ENCODE measurements at regions not wholly inside any gene's neighbourhood (a gene's known extent, or its start where the extent isn't known, plus 50 kb on each side); places are given as distances from the start of the nearest gene placed in this dataset.
"Not testable (repeated sequence)": the region's sequence is repeated elsewhere in the genome, so short reads cannot be mapped to it uniquely, and the experiment has no call there.

DNA sequence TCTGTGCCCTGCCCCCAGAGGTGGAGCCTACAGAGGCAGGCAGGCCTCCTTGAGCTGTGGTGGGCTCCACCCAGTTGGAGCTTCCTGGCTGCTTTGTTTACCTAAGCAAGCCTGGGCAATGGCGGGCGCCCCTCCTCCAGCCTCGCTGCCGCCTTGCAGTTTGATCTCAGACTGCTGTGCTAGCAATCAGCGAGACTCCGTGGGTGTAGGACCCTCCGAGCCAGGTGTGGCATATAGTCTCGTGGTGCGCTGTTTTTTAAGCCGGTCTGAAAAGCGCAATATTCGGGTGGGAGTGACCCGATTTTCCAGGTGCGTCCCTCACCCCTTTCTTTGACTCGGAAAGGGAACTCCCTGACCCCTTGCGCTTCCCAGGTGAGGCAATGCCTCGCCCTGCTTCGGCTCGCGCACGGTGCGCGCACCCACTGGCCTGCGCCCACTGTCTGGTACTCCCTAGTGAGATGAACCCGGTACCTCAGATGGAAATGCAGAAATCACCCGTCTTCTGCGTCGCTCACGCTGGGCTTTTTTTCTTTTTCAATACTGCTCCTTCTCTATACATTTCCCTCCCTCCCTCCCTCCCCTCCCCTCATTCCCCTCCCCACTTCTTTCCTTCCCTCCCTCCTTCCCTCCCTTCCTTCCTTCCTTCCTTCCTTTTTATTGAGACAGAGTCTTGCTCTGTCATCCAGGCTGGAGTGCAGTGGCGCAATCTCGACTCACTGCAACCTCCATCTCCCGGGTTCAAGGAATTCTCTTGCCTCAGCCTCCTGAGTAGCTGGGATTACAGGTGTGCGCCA, 197.1 kb upstream of the TBL1XR1 start:
- DNase-seq (ENCODE audit: low read depth, low spot score): not testable (repeated sequence)

DNA sequence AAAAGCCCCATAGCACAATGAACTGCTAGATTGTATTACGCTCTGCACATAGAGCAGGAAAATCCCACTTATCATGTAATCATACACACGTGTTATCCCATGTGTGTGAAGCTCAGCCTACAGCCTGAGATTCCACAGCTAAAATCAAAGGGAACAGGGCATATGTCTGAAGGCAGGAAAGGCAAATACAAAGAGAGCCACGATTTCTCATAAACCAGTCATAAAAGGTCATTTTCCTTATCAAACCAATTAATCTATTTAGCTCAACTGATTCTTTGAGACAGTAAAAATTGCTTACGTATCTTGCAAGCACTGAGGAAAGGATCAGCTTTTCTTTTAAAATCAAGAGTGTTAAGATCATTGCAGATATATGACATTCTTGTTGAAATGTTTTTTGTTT, 199.5 kb upstream of the TBL1XR1 start:
- DNase-seq (ENCODE audit: low read depth, low spot score): no peak

DNA sequence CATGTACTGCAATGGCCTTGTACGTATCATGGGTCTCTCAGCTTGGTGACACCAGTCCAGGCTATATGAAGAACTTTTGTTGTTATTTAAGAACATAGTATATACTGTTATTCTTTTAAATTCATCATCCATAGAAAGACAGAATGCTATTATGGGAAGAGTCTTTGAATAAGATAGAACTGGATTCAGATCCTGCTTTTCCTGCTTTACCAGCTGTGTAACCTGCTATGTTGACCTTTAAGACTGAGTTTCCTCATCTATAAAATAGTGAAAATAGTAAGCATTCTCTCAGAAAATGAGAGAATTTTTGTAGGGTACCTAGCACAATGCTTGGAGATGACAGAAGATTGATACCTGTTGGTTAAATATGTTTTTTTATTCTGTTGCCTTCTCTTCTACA, 204.1 kb upstream of the TBL1XR1 start:
- no peak for DNase-seq (ENCODE audit: low read depth, low spot score)

DNA sequence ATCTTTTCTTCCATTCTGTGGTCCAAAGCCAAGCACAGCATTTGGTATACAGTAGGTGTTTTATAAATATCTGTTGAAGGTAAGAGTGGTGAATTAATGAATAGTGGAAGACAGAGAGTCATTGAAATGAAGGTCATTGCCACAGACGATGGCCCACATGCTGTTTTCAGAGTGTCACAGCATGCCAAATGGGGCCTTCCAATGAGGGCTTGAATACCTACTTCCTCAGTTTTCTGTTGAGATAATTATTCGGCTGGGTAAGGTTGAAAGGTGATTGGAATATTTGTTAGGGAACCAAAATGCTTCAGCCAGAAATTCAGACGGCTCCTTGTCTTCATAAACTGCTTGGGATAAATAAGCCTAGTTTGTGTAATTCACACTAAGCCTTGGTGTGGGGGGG, 205.3 kb upstream of the TBL1XR1 start:
- no peak for DNase-seq (ENCODE audit: low read depth, low spot score)

DNA sequence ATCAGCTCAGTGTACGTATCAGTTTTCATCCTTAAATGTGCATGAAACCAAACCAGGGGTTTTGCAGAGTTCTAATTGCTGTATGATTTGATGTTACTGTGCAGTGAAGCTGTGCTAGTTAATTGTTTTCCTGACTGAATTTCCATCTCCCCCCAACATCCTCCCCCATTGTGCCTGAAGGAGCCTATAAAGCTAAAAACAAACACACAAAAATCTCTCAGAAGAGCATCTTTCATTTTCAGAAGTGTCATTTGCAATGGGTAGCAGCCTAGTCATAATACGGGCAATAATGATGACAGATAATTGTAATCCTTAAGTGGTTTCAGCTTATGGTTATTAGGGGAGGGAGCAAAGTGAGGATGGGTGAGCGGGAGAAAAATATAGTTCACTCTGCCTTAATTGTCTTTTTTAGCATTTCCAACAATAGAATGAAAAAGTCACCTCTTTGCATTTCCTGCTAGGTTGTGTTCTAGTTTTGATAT, 207.9 kb upstream of the TBL1XR1 start:
- DNase-seq (ENCODE audit: low read depth, low spot score): no peak

DNA sequence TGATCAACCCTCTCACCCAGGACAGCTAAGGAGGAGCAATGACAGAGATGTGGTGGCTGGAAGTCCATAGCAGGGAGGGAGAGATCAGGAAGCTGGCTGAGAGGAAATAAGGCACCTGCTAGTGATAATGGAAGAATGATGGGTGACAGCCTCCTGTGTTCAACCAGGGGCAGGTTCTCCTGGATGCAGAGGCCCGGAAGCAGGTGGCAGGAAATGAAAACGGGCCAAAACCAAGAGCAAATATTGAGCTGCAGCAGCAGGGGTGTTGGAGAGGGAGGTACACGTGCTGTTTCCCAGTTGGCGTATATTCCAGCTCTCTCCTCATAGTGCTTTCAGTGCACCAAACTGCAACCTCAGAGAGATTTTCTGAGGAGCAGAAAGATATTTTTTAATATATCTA, 213.4 kb upstream of the TBL1XR1 start:
- no peak for DNase-seq (ENCODE audit: low read depth, low spot score)

DNA sequence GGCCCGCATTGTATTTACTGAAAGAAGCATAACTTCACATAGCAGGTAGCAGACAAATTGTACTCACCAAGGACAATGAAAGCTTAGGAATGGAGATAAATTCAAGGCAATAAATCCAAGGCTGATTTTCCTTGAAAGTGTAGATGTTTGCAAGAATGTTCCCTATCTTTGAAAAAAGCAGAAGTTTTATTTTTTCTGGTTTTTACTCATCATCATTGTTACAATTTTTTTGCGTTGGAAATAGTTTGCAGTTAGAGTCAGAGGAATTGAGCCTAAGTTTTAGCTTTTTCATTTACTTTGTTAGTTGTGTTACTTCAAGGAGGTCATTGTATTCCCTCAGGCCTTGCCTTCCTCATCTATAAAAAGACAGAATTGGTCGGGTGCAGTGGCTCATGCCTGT, 213.9 kb upstream of the TBL1XR1 start:
- no peak for DNase-seq (ENCODE audit: low read depth, low spot score)

DNA sequence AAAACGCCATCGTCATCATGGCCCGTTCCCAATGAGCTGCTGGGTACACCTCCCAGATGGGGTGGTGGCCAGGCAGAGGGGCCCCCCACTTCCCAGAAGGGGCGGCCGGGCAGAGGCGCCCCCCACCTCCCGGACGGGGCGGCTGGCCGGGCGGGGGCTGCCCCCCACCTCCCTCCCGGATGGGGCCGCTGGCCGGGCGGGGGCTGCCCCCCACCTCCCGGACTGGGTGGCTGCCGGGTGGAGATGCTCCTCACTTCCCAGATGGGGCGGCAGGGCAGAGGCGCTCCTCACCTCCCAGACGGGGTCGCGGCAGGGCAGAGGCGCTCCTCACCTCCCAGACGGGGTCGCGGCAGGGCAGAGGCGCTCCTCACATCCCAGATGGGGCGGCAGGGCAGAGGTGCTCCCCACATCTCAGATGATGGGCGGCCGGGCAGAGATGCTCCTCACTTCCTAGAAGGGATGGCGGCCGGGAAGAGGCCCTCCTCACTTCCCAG, 215.4 kb upstream of the TBL1XR1 start:
- not testable (repeated sequence) for DNase-seq (ENCODE audit: low read depth, low spot score)

DNA sequence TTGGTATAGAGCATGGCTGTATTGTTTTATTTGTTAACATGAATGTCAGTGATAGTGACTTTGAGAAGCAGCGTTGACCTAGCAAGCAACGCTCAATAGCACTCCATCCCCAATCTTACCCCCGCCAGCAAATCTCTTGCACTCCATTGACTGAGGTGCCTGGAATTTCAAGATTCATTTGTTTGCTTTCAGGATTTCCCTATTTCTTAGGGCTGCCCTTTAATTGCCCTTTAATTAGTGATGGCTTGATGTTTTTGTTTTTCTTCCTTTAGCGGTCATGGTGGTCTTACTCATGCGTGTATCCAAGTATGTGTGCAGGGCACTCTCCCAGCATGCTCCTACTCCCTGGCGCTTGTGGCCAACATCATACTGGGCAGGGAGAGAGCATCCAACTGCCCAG, 216.8 kb upstream of the TBL1XR1 start:
- DNase-seq (ENCODE audit: low read depth, low spot score): no peak

DNA sequence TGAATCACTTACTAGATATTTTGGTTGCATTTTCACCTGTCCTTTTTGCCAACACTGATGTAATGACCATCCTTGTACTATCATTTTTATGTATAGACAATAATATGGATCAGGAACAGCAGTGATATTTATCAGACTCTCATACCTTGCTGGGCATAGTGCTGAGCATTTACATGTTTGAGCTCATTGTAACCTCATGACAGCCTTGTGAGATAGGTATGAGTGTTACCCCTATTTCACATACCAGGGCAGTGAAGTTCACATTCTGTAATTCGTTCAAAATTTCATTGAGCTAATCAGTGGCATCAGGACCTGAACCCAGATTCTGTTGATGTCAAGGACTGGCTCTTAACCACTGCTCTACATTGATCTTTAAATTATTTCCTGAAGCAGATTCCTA, 221.5 kb upstream of the TBL1XR1 start:
- DNase-seq (ENCODE audit: low read depth, low spot score): no peak

DNA sequence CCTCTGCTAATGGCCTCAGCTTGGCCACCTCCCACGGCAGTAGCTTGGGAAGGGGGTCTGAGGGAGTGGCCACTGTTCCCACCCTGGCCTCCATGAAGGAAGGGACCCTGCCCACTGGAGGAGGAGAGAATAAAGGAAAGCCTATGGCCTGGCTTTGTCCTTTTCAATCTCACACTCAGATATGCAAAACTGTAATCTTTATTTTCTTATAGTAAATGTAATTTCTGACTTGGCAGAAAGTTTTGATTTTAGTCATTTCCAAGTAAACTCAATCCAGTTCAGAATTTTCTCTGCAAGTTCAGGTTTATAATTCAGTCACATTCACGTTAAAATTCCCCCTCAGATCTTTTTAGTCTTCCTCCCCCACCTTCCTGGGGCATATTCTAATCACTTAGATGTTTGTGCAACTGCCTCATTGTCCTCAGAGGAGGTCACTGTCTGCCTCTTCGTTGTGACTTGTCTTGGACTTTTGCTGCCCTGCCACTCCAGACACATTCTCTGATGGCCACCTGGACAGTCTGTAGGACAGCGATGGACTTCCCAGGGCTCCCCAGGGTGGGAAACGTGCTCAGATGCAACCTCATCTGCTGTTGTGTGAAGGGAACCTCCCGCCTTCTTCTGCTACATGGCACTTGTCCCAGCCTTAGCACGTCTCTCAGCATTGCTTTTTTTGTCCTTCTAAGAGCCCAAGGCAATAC, 222.8 kb upstream of the TBL1XR1 start:
- DNase-seq (ENCODE audit: low read depth, low spot score): no peak

DNA sequence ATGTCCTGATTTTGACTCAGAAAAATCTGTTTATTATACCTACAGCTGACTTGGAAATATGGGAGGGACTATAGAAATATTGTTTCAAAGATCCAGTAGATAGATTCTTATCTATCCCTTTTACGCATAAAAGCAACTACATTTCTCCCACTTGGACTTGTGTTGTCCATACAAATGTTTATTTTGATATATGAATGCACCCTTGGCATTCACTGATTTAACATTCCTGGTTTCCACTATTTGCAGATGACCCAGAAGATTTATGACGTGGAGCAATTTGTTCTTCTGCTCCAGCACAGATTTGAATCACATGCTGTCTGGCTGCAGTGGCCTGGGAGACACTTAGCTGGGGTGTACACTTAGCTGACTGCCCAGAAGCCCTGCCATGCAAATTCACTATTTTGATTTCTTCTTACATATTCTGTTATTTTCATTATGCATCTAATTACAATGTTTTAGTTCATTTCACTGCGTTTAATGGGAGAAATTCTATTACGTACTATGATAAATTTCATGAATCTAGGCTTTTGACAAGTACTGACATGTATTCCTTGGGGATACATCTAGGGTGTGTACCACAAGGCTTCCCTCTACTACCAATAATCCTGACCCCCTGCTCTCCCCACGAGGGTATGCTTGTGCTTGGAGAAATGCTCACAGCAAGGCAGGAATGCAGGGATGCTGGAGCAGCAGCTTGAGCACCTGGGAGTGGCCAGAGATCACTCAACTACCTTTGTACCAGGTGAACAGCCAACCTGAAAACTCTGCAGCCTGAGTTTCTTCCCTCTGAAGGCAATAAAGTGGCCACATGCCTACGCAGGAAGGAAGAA, 223.6 kb upstream of the TBL1XR1 start:
- DNase-seq (ENCODE audit: low read depth, low spot score): no peak

DNA sequence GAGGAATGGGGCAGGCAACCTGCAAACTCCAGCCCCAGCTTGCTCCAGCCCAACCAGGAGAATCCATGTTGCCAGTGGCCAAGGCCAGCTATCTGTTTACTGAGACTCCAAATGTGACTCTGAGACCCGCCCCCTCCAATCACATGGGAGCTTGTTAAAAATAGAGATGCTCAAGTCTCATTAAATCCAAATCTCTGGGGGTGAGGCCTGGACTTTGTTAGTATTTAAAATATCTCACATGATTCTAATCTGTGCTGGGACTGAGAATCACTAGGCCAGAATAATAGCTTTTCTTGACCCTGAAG, 224.2 kb upstream of the TBL1XR1 start:
- DNase-seq (ENCODE audit: low read depth, low spot score): no peak

DNA sequence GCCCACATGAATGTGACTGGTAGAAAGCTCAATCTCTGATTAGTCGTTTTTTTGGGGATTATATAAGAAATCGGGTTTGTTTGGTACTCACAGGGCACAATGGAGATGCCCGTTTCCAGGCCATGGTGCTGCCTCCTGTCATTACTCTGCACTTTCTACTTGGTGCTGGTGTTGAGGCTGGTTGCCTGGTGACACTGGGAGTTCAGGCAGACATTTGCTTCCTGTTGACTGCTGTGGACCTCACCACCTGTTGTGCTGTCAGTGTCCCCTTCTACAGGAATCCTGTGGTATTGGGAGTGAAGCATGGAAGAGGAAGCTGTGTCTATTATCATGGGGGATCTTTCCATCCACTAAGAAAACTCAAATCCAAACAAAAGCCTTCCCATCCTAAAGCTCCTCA, 227.2 kb upstream of the TBL1XR1 start:
- DNase-seq (ENCODE audit: low read depth, low spot score): no peak

DNA sequence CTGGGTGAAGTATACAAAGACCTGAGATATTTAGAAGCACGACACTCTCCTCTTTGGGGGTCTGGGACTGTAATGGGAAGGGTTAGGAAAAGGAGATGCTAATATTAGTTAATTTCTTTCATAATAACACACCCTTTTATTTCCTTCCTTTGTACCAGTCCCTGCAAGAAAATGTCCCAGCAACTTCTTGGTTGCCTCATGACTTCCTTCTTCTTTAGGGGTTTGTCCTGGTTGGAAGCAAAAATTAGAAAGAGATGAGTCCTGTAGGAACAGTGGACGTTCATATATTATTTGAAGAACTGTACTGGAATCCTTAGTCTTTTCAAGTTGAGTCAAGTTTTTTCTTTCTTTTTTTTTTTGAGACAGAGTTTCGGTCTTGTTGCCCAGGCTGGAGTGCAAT, 227.8 kb upstream of the TBL1XR1 start:
- DNase-seq (ENCODE audit: low read depth, low spot score): no peak

DNA sequence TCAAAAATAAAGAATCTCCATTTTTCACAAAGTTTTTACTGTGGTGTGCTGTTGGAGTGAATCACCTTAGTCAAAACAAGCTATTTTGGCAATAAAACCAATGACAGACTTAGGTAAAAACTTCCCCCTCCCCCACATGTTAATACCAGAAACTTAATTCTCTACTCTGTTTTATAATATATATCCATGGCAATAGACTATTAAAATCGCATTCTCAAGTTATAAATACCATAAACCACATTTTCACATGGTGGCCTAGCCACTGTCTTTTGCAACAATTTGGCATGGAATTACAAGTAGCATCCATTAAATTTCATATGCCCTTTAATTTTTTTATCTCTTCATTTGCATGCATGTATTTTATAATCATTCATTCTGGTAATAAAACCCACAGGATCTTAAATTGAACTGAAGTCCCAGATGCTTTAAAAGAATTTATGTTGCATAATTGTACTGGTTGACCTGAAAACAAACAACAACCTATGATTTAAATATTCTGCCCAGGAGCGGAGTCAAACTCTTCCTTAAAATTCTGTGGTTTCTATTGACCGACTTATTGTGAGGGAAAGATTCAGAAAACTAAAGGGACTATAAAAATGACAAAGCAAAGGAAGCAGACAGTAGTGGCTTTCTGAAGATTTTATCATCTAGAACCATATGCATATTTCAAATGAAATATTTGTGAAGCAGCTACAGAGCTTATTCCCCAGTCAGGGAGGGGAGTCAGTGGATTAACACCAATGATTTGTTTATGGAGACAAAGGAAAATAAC, 229.0 kb upstream of the TBL1XR1 start:
- DNase-seq (ENCODE audit: low read depth, low spot score): no peak

DNA sequence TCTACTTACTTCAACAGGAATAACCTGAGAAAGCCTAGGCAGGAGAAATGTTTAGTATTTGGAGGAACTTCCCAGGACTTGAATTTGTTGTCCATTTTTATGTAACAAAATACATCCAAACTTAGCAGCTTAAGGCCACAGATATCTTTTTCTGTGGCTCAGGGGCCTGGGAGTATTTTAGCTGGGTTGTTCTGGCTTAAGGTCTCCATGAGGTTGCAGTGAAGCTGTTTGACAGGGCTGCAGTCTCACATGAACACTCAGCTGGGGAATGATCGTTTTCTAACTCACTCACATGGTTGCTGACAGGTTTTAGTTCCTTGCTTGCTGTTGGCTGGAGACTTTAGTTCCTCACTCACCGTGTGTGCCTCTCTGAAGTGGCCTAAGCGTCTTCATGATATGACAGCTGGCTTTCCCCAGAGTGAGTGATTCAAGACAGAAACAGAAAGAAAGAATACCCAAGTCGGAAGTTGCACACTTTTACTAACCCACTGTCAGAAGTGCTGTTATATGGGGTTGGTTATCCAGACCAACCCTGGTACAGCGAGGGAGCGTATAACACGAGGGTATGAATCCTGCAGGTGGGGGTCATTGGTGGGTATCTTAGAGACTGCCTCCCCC, 229.7 kb upstream of the TBL1XR1 start:
- DNase-seq (ENCODE audit: low read depth, low spot score): peak; percentile 32

DNA sequence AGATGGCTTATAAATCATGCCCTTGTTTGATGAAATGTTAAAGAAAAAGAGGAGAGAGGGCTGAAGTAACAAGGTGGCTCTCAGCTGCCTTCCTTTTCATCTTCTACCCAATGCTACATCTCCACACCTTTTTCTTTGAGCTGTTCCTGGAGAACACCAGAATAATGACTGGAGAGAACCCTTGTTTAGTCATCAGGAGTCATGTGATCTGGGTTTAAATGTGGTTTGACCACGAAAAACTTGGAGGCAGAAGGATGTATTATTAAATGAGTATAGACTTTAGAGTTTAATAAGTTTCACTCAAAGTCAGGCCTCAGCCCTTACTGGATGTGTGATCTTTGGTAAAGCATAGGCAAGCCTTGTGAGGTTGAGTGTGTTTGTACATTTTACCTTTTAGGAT, 230.3 kb upstream of the TBL1XR1 start:
- DNase-seq (ENCODE audit: low read depth, low spot score): no peak

DNA sequence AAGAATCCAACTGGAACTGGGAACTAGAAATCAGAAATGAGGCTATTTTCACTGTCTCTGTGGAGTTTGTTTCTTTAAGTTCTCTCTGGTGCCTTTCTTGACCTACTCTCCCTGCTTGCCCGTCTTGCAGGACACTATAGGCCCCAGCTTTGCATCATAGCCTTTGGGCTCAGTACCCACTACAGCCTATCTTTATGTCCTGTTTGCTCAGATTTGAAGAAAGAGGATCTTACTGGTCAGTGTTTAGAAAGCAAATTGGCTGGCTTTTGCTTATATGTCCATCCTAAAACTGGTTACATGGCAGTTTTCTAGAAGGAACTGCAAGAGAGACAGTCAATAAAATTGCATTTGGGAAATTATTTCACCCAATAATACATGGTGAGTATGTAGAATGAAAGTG, 231.8 kb upstream of the TBL1XR1 start:
- no peak for DNase-seq (ENCODE audit: low read depth, low spot score)

DNA sequence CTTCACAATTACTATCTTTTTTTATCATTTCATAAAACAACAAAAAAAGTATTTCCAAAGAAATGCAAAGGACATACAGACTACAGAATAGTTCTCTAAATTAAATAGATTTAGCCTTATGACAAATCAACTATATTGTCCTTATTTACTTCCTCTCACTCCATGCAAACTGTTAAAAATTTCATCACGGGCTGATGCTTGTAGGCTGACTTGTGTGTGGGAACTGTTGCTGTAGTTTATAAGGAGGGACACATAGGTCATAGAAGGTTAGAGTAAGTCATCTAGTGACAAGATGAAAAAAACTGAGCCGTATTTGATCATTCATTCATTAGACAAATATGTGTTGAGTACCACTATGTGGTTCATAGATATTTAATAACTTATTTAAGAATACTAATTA, 232.5 kb upstream of the TBL1XR1 start:
- DNase-seq (ENCODE audit: low read depth, low spot score): no peak

DNA sequence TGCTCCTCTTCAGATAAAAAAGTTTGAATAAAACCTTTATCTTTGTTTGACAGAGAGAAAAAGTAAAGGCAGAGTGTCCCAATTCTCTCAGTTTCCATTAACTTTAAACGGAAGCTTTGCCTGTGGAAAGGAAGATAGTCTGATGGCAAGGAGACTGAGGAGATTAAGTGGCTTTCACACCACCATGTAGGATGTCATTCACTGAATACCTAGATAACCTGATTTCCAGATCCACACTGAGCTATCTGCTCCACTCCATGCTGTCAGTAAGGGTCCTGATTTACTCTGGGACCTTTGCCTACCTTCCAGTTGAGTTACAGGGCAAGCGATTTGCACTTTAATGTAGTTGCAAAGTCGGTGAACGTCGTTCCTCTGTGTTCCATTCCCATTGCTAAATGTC, 233.4 kb upstream of the TBL1XR1 start:
- DNase-seq (ENCODE audit: low read depth, low spot score): no peak

Measured in activated CD4-positive, CD25-positive, alpha-beta regulatory T cell treated with anti-CD3 and anti-CD28 coated beads, Interleukin-2, amount 50 U/mL, for 16 hours (primary cell).